ENCODE measurements at regions not wholly inside any gene's neighbourhood (a gene's known extent, or its start where the extent isn't known, plus 50 kb on each side); places are given as distances from the start of the nearest gene placed in this dataset.
A peak's percentile ranks its signal among the peaks of the same experiment; 100 is the strongest.

GRCh38 chr6:33914645-33915044 is 110.8 kb upstream of the MLN start:
- CTCF ChIA-PET: interaction anchor here (1.2 to 3.1 kb wide), 3 partner anchors 10 to 143 kb away, joined by 4 to 10 read pairs (median 5); no protein-coding TSS in a partner anchor
- Mint-ChIP-seq H3K27ac (peak overlapping the region; percentile 8), H3K4me3 (no peak overlapping the region), H3K9me3 (no peaks in the 10 kb centered on the region), H3K27me3 (no peaks in the 10 kb centered on the region), H3K36me3 (ENCODE audit: low read depth) (no peaks in the 10 kb centered on the region), H3K4me1 (ENCODE audit: low read depth) (peaks cover 34% of the 10 kb centered on the region)
- intact Hi-C loops (cut with micrococcal nuclease): no loop called here
- DNase-seq (peak; percentile 73), ATAC-seq (peak; percentile 76)
- no peak for TF ChIP-seq CTCF (IDR thresholded peaks at IDR 0.05)
- POLR2A ChIA-PET: no interaction called here

- ATAC-seq: no peak
- no peak overlapping the region for H3K4me3 Mint-ChIP-seq
- H3K27ac Mint-ChIP-seq: no peak overlapping the region
- TF ChIP-seq CTCF (IDR thresholded peaks at IDR 0.05): no peak
- H3K36me3 Mint-ChIP-seq (ENCODE audit: low read depth): no peaks in the 10 kb centered on the region
- peaks cover 42% of the 10 kb centered on the region for H3K4me1 Mint-ChIP-seq (ENCODE audit: low read depth)
- DNase-seq: no peak
- intact Hi-C loops (cut with micrococcal nuclease): no loop called here
- no peaks in the 10 kb centered on the region for H3K27me3 Mint-ChIP-seq
- H3K9me3 Mint-ChIP-seq: no peaks in the 10 kb centered on the region
- ChIA-PET POLR2A (no interaction called here), CTCF (no interaction called here)
Observed at GRCh38 chr6:33912195-33912594, 108.4 kb upstream of the MLN start.

GRCh38 chr6:33911488-33911887 is 107.7 kb upstream of the MLN start:
- ATAC-seq (no peak), DNase-seq (no peak)
- H3K4me1 Mint-ChIP-seq (ENCODE audit: low read depth): peaks cover 49% of the 10 kb centered on the region
- no peak for TF ChIP-seq CTCF (IDR thresholded peaks at IDR 0.05)
- ChIA-PET POLR2A (no interaction called here), CTCF (no interaction called here)
- peak overlapping the region; percentile 4 for H3K27ac Mint-ChIP-seq
- H3K27me3 Mint-ChIP-seq: no peaks in the 10 kb centered on the region
- H3K4me3 Mint-ChIP-seq: no peak overlapping the region
- no peaks in the 10 kb centered on the region for H3K36me3 Mint-ChIP-seq (ENCODE audit: low read depth)
- no peaks in the 10 kb centered on the region for H3K9me3 Mint-ChIP-seq
- intact Hi-C loops (cut with micrococcal nuclease): no loop called here

- intact Hi-C loops (cut with micrococcal nuclease): no loop called here
- H3K36me3 Mint-ChIP-seq (ENCODE audit: low read depth): no peaks in the 10 kb centered on the region
- POLR2A ChIA-PET: no interaction called here
- no peak overlapping the region for H3K27ac Mint-ChIP-seq
- CTCF ChIA-PET: interaction anchor here (1.1 kb wide), 1 partner anchor 139 kb away, joined by 4 read pairs; no protein-coding TSS in a partner anchor
- H3K4me3 Mint-ChIP-seq: no peak overlapping the region
- peaks cover 55% of the 10 kb centered on the region for H3K4me1 Mint-ChIP-seq (ENCODE audit: low read depth)
- no peaks in the 10 kb centered on the region for H3K27me3 Mint-ChIP-seq
- DNase-seq (no peak), ATAC-seq (no peak)
- no peak for TF ChIP-seq CTCF (IDR thresholded peaks at IDR 0.05)
- no peaks in the 10 kb centered on the region for H3K9me3 Mint-ChIP-seq
Observed at GRCh38 chr6:33910594-33910993, 106.8 kb upstream of the MLN start.

GRCh38 chr6:33909737-33910136 is 105.9 kb upstream of the MLN start:
- no peaks in the 10 kb centered on the region for H3K27me3 Mint-ChIP-seq
- no peak overlapping the region for H3K4me3 Mint-ChIP-seq
- no peaks in the 10 kb centered on the region for H3K36me3 Mint-ChIP-seq (ENCODE audit: low read depth)
- no peaks in the 10 kb centered on the region for H3K9me3 Mint-ChIP-seq
- intact Hi-C loops (cut with micrococcal nuclease): no loop called here
- no peak overlapping the region for H3K27ac Mint-ChIP-seq
- ChIA-PET CTCF (interaction anchor here (1.1 kb wide), 1 partner anchor 138 kb away, joined by 4 read pairs; no protein-coding TSS in a partner anchor), POLR2A (no interaction called here)
- no peak for ATAC-seq
- DNase-seq: no peak
- TF ChIP-seq CTCF (IDR thresholded peaks at IDR 0.05): no peak
- peaks cover 55% of the 10 kb centered on the region for H3K4me1 Mint-ChIP-seq (ENCODE audit: low read depth)
